Suppressor macrophage treated with lipopolysaccharide for 4 hours (primary cell): ENCODE measurements at regions not wholly inside any gene's neighbourhood (a gene's known extent, or its start where the extent isn't known, plus 50 kb on each side); places are given as distances from the start of the nearest gene placed in this dataset.
"Not testable (repeated sequence)": the region's sequence is repeated elsewhere in the genome, so short reads cannot be mapped to it uniquely, and the experiment has no call there.

Experiments used
- DNase-seq: peaks from one replicate; pipeline ENCODE4 v3.0.0-alpha.2; 2020

DNA sequence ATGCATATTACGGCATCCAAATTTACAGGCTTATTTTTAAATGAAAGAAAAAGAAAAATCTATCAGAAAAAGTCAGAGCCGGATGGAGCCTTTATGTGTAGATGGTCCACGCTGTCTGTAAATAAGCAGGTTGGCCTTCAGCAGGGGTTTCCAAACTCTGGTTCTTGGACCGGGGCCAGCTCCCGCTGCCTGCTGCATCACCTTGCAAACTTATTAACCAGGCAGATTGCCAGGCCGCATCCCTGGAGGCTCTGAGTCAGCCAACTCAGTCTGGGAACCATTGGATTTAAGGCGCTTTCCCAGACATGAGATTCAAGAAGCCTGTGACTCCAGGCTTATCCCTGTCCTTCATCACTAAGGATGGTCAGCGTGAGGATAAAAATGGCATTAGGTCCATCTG lies 212.4 kb downstream of the OPA1 start:
- no peak for DNase-seq

- no peak for DNase-seq
These were observed 215.3 kb downstream of the OPA1 start for GRCh38 chr3:193808317-193808716.

GRCh38 chr3:193809106-193809505 lies 216.1 kb downstream of the OPA1 start:
- DNase-seq: no peak

- no peak for DNase-seq
These were observed 219.2 kb downstream of the OPA1 start for GRCh38 chr3:193812078-193812725.

DNA sequence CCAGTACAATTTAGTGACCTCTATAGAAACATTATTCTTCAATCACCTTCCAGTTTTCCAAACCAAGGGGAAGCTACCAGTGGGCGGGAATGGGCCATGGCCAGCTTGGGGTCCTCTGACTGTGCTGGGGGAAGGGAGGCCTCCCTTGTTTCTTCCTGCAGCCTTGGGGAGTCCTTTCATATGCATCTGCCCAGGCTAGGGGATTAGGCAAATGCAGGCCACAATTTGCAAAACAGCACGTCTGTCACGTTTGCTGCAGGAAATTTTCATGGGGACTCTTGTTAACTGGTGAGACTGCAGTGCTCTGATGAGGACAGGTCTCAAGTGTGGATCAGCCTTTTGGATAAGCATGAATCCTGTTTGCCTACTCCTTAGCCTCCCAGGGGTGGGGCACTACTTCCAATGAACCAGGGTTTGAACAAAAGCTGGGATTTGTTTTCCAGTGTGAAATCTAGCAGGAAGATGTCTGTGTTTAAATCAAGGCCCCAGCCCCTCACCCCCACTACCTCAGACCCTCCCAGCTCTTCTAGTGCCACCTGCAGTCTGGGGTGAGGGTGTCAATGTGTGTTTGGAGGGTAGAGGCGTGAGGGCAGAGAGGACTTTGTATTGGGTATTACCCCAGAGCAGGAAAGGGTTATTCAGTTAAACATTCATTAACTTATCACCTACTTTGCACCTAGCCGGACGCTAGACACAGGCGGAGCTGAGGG lies 219.9 kb downstream of the OPA1 start:
- DNase-seq: no peak

- no peak for DNase-seq
These were observed 220.5 kb downstream of the OPA1 start for GRCh38 chr3:193813501-193813830.

GRCh38 chr3:193814166-193814892 lies 221.3 kb downstream of the OPA1 start:
- no peak for DNase-seq

DNA sequence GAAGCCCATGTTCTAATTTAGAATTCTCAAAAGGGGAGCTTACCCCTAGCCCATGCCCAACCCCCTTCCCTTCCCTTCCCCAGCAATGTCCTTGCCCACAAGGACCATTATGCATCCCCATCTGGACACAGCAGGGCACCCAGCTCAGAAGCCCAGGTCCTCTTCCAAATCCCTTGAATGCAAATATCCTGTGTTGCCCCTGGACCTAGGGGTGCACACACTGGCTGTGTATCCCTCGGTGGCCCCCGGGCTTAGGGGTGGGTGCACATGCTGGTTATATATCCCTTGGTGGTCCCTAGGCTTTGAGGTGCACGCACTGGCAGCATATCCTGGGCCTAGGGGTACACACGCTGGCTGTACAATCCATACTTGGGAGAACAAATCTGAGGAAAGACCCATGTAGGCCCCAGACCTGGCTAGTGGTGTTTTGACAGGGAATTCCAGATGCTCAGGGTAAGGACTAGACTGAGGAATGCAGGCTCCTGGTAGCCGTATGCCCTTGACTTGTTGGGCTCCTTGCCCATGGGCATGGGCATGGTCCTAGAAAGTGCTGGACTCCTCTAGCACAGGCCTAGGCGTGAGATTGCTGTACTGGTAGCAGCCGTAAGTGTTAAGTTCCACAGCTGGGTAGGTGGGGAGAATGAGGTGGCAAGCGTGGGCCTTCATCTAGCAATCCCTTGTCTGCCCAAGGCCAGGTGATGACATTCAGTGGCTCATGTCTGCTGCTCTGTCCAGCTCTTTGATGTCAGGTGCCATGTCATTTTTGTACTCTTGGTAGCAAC lies 222.4 kb downstream of the OPA1 start:
- no peak for DNase-seq

- DNase-seq: no peak
These were observed 223.0 kb downstream of the OPA1 start for GRCh38 chr3:193816028-193816395.

DNA sequence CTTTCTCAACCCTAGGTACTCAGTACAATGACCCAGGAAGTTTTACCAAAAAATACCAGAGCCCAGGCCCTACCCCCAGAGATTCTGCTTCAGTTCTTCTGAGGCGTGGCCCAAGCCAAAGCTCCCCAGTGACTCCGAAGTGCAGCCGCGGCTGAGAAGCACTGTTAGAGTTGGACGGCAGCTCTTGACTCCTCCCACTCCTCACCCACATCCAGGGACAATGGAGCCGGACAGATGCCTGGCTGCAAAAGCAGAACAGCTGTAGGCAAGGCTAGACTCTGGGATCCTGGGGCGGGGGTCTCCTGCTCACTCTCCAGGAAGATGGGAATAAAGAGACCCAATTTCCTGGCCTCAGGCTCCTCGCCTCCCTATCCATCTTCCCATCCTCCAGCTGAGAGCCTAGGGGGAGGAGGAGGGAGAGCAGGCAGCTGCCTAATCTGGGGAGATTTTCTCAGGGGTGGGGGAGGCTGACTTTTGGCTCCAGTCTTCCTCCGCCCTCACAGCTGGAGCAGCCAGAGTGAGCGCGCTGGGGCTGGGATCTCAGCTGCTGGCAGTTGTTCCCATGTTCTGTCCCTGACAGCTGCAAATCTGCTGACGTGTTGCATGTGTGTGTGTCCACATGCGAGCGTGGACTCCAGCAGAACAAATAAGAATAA lies 223.8 kb downstream of the OPA1 start:
- DNase-seq: no peak

GRCh38 chr3:193819117-193820010 lies 226.4 kb downstream of the OPA1 start:
- DNase-seq: no peak

DNA sequence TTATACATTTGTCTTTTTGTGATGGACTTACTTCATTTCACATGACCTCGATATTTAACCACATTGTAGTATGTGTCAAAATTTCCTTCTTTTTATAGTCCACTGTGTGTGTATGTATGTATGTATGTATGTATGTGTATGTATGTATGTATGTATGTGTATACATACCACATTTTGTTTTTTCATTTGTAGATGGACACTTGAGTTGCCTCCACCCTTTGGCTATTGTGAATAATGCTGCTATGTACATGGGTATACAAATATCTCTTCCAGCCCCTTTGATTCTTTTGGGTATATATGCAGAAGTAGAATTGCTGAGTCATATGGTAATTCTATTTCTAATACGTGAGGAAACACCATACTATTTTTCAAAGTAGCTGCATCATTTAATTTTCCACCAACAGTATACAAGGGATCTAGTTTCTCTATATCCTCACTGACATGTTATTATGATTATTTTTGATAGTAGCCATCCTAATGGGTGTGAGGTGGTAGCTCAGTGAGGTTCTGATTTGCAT lies 228.2 kb downstream of the OPA1 start:
- peak; percentile 34 for DNase-seq

DNA sequence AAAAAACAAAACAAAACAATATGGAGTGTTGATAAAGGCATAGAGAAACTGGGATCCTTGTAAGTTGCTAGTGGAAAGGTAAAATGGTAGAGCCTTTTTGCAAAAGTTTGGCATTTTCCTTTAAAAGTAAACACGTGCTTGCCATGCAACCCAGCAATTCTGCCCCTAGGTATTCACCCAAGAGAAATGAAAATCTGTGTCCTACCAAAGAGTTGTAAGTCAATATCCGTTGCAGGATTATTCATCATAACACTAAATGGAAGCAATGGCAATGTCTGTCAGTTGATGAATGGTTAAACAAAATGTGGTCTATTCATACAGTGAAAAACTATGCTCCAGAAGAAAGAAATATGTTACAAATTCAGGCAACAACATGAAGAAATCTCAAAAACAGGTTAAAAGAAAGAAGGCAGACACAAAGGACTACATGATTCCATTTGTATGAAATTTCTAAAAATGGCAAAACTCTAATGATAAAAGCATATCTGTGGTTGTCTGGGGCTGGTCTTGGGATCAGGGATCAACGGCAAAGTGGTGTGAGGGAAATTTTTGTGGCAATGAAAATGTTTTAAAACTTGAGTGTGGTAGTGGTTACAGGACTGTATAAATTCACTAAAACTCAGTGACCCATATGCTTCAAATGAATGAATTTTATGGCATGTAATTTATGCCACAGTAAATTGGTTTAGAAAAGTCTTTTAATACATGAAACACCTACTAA lies 229.6 kb downstream of the OPA1 start:
- no peak for DNase-seq

- DNase-seq: not testable (repeated sequence)
These were observed 230.2 kb downstream of the OPA1 start for GRCh38 chr3:193823213-193823605.

- no peak for DNase-seq
These were observed 231.4 kb downstream of the OPA1 start for GRCh38 chr3:193824365-193824764.

DNA sequence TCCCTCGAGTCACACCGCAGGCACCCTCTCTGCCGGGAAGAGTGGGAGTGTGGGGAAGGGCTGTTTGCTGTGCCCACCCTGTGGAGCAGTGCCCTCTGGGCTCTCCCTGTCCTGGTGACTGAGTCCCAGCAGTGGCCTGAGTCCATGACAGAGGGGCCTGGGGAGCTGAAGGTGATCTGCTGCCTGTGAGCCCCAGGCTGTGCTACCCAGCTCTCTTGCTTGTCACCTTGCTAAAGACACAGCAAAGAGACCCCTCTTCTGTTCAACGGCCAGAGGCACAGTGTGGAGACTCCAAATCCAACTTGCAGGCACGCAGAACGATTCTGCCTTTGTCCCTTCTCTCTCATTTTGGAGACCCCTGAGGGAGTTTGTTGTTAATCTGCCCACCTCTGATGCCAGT lies 232.6 kb downstream of the OPA1 start:
- DNase-seq: no peak

DNA sequence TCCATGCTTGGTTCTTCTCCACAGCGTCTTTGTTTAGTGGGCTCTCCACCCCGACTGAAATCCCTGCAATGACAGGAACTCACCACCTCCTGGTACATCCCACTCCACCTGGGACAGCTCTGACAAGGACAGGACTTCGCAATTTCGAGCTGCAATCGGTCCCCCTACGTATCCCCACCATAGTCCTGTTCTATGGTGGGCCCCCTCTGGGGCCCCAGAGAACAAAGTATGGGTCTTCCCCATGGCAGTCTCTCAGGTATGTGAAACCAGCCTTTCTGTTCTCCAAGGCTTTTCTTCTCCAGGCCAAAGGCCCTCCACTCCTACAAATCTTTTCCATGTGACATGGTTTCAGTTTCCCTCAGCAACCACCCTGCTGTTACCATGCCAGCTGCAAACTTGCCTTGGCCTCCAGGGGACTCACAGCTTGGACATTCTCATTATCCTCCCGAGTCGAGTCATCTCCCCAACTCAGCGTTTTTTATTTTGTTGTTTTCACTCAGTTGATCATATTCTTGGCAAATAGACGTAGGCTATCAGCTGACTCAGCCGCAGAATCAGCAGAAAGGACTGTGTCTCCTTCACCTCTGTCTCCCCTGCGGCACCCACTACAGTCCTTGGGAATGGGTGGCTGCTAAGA lies 233.3 kb downstream of the OPA1 start:
- peak; percentile 73 for DNase-seq

DNA sequence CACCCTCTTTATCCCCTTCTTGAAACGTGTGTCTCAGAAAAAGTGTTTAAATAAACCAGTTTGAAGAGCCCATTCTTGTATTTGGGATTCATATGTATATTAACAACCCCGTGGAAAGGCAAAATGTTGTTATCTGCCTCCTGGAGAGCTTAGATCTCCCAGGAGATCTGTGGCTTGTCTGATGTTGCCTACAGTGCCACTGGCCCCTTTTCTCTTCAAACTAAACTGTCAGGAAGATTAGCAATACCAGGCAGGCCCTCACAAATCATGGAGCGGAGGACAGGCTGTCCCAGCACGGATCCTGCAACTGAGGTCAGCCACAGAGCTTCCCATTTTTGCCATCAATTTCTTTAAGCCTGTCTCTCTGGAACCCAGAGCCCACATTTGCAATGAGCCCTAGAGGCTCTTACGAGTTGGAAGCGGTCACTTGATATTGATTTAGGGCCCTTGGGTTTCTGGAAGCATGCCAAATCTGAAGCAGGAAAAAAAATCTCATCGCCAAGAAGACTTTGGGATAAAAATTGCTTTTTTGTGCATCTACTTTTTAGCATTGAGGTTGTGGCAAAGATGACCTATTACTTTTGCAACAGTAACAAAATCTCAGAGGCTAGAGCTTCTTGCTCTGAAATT lies 234.1 kb downstream of the OPA1 start:
- DNase-seq: no peak

GRCh38 chr3:193827871-193828270 lies 234.9 kb downstream of the OPA1 start:
- no peak for DNase-seq

- no peak for DNase-seq
These were observed 235.5 kb downstream of the OPA1 start for GRCh38 chr3:193828477-193828876.
